ENCODE measurements at regions not wholly inside any gene's neighbourhood (a gene's known extent, or its start where the extent isn't known, plus 50 kb on each side); places are given as distances from the start of the nearest gene placed in this dataset.

- TF ChIP-seq, protein P1, sequence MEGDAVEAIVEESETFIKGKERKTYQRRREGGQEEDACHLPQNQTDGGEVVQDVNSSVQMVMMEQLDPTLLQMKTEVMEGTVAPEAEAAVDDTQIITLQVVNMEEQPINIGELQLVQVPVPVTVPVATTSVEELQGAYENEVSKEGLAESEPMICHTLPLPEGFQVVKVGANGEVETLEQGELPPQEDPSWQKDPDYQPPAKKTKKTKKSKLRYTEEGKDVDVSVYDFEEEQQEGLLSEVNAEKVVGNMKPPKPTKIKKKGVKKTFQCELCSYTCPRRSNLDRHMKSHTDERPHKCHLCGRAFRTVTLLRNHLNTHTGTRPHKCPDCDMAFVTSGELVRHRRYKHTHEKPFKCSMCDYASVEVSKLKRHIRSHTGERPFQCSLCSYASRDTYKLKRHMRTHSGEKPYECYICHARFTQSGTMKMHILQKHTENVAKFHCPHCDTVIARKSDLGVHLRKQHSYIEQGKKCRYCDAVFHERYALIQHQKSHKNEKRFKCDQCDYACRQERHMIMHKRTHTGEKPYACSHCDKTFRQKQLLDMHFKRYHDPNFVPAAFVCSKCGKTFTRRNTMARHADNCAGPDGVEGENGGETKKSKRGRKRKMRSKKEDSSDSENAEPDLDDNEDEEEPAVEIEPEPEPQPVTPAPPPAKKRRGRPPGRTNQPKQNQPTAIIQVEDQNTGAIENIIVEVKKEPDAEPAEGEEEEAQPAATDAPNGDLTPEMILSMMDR (IDR thresholded peaks at IDR 0.05; ENCODE audit: extremely low read depth in 1 of 2, insufficient read depth in 1 of 2, low read depth in 1 of 2, low read length in 2 of 2): no peak
- no peak for TF ChIP-seq JUN (IDR thresholded peaks at IDR 0.05; ENCODE audit: borderline replicate concordance, insufficient read depth, insufficient read length, low read depth)
- TF ChIP-seq POLR2AphosphoS5 (IDR thresholded peaks at IDR 0.05; ENCODE audit: insufficient read depth, low read depth, low read length): no peak
- no peak for TF ChIP-seq EZH2 (IDR thresholded peaks at IDR 0.05; ENCODE audit: borderline replicate concordance, low read depth, low read length, severe bottlenecking)
Observed at GRCh38 chr13:71285700-71286099, 581.3 kb downstream of the DACH1 start.
